Liver (tissue), 8 donors: ENCODE measurements at regions not wholly inside any gene's neighbourhood (a gene's known extent, or its start where the extent isn't known, plus 50 kb on each side); places are given as distances from the start of the nearest gene placed in this dataset.

ENCODE experiments used
- DNase-seq: peaks from one replicate; pipeline ENCODE4 v3.0.0-alpha.2; 2017; ENCODE audit warnings: low spot score
- H3K27ac ChIP-seq, 2 donors: one replicate each; pipeline ENCODE4 v1.7.0; 2013; ENCODE audit warnings: inconsistent platforms in 2 of 2, low read length in 2 of 2, control low read depth in 1 of 2, low read depth in 1 of 2, mild to moderate bottlenecking in 1 of 2
- H3K27me3 ChIP-seq, 4 donors: one replicate each; pipeline versions ENCODE4 v1.6.1 to v1.7.0; 2013; ENCODE audit warnings: low read length in 3 of 4, inconsistent platforms in 1 of 4, mild to moderate bottlenecking in 1 of 4, moderate library complexity in 1 of 4; ENCODE audit not compliant: control insufficient read depth in 4 of 4, insufficient read depth in 4 of 4
- H3K36me3 ChIP-seq, 4 donors: one replicate each; pipeline versions ENCODE4 v1.6.1 to v1.7.0; 2013; ENCODE audit warnings: low read length in 3 of 4, mild to moderate bottlenecking in 3 of 4, low read depth in 1 of 4, moderate library complexity in 1 of 4; ENCODE audit not compliant: control insufficient read depth in 4 of 4, insufficient read depth in 3 of 4
- H3K4me1 ChIP-seq, 4 donors: one replicate each; pipeline versions ENCODE4 v1.6.1 to v1.7.0; 2013; ENCODE audit warnings: low read length in 3 of 4, mild to moderate bottlenecking in 3 of 4, moderate library complexity in 1 of 4; ENCODE audit not compliant: control insufficient read depth in 4 of 4, insufficient read depth in 4 of 4
- H3K4me3 ChIP-seq, 3 donors: one replicate each; pipeline versions ENCODE4 v1.6.1 to v1.7.0; 2013; ENCODE audit warnings: low read length in 3 of 3, control low read depth in 1 of 3, low read depth in 1 of 3, mild to moderate bottlenecking in 1 of 3
- H3K9ac ChIP-seq, 2 donors: one replicate each; pipeline ENCODE4 v1.7.0; 2013; ENCODE audit warnings: low read length in 2 of 2, mild to moderate bottlenecking in 2 of 2, moderate library complexity in 2 of 2, control low read depth in 1 of 2, low read depth in 1 of 2
- H3K9me3 ChIP-seq, 4 donors: one replicate each; pipeline versions ENCODE4 v1.6.1 to v1.7.0; 2013; ENCODE audit warnings: low read length in 3 of 4; ENCODE audit not compliant: control insufficient read depth in 4 of 4
- CTCF ChIP-seq: fragments of 150-350 bp; IDR thresholded peaks from 2 replicates; pipeline ENCODE4 v1.5.1; 2017; ENCODE audit warnings: improper control_type of control experiment, low read depth, low read length; ENCODE audit not compliant: missing input control
- EGR1 ChIP-seq, 2 donors: IDR thresholded peaks; 2 replicates each; pipeline ENCODE4 v1.6.1; 2016 to 2018; ENCODE audit warnings: antibody characterized with exemption in 2 of 2, low read depth in 2 of 2
- FOXA1 ChIP-seq: IDR thresholded peaks from 2 replicates; pipeline ENCODE4 v1.6.1; 2016; ENCODE audit warnings: antibody characterized with exemption
- FOXA2 ChIP-seq: IDR thresholded peaks from 2 replicates; pipeline ENCODE4 v1.6.1; 2016; ENCODE audit warnings: antibody characterized with exemption
- HNF4A ChIP-seq, 2 donors: conservative IDR thresholded peaks; 2 replicates each; pipeline ENCODE4 v1.6.1; 2016; ENCODE audit warnings: antibody characterized with exemption in 2 of 2, mild to moderate bottlenecking in 2 of 2
- HNF4G ChIP-seq: IDR thresholded peaks from 2 replicates; pipeline ENCODE4 v1.6.1; 2016; ENCODE audit warnings: antibody characterized with exemption
- JUND ChIP-seq, 2 donors: IDR thresholded peaks; 2 replicates each; pipeline ENCODE4 v1.6.1; 2016; ENCODE audit warnings: antibody characterized with exemption in 2 of 2
- NR2F2 ChIP-seq: IDR thresholded peaks from 2 replicates; pipeline ENCODE4 v1.6.1; 2016; ENCODE audit warnings: antibody characterized with exemption
- RAD21 ChIP-seq, 2 donors: IDR thresholded peaks; 2 replicates each; pipeline ENCODE4 v1.6.1; 2016; ENCODE audit warnings: antibody characterized with exemption in 2 of 2, mild to moderate bottlenecking in 2 of 2
- TAF1 ChIP-seq: conservative IDR thresholded peaks from 2 replicates; pipeline ENCODE4 v1.6.1; 2016; ENCODE audit warnings: antibody characterized with exemption, mild to moderate bottlenecking
- YY1 ChIP-seq: IDR thresholded peaks from 2 replicates; pipeline ENCODE4 v1.6.1; 2016; ENCODE audit warnings: antibody characterized with exemption, mild to moderate bottlenecking
- WGBS: extraction: QIAGEN DNeasy Blood & Tissue Kit; methylation state at CpG from one replicate; pipeline ENCODE4 v1.1.7; 2013; 5-methylcytosine and 5-hydroxymethylcytosine counted together
- TF ChIP-seq, protein P1 (sequence below): IDR thresholded peaks from 2 replicates; pipeline ENCODE4 v1.6.1; 2016; ENCODE audit warnings: antibody characterized with exemption, mild to moderate bottlenecking
- TF ChIP-seq, protein P2 (sequence below): IDR thresholded peaks from 2 replicates; pipeline ENCODE4 v1.6.1; 2016; ENCODE audit warnings: antibody characterized with exemption
- TF ChIP-seq, protein P3 (sequence below): IDR thresholded peaks from 2 replicates; pipeline ENCODE4 v1.6.1; 2016; ENCODE audit warnings: antibody characterized with exemption
- TF ChIP-seq, protein P4 (sequence below): IDR thresholded peaks from 2 replicates; pipeline ENCODE4 v1.6.1; 2016; ENCODE audit warnings: antibody characterized with exemption
- donor health status: healthy.
- donor health status: healthy.
- donor health status: healthy.
- donor health status: healthy.
- donor health status: healthy.

DNA sequence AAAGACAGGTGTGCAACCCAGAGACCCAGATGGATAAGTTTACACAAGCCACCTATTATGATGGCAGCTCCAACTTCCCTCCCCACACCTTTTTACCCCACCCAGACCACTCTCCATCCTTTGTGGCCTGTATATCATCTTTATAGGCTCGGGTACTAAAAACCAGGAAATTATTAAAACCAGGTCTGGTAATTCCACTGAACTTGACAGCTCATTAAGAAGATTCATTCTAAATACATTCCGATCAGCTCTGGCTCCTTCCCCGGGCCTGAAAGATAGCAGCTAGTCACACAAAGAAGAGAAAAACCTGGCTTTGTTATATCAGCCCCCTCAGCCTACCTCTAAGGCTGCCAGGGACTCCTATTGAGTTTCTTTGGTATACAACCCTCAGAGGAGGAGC is 67.9 kb upstream of the API5 start:
- TF ChIP-seq JUND (IDR thresholded peaks at IDR 0.05) (no peak), YY1 (no peak), CTCF (no peak), TAF1 (no peak), FOXA2 (no peak), EGR1 (IDR thresholded peaks at IDR 0.05; ENCODE audit: low read depth in 2 of 2) (no peak)
- TF ChIP-seq, protein P1, sequence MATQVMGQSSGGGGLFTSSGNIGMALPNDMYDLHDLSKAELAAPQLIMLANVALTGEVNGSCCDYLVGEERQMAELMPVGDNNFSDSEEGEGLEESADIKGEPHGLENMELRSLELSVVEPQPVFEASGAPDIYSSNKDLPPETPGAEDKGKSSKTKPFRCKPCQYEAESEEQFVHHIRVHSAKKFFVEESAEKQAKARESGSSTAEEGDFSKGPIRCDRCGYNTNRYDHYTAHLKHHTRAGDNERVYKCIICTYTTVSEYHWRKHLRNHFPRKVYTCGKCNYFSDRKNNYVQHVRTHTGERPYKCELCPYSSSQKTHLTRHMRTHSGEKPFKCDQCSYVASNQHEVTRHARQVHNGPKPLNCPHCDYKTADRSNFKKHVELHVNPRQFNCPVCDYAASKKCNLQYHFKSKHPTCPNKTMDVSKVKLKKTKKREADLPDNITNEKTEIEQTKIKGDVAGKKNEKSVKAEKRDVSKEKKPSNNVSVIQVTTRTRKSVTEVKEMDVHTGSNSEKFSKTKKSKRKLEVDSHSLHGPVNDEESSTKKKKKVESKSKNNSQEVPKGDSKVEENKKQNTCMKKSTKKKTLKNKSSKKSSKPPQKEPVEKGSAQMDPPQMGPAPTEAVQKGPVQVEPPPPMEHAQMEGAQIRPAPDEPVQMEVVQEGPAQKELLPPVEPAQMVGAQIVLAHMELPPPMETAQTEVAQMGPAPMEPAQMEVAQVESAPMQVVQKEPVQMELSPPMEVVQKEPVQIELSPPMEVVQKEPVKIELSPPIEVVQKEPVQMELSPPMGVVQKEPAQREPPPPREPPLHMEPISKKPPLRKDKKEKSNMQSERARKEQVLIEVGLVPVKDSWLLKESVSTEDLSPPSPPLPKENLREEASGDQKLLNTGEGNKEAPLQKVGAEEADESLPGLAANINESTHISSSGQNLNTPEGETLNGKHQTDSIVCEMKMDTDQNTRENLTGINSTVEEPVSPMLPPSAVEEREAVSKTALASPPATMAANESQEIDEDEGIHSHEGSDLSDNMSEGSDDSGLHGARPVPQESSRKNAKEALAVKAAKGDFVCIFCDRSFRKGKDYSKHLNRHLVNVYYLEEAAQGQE = no peak
- TF ChIP-seq, protein P2, sequence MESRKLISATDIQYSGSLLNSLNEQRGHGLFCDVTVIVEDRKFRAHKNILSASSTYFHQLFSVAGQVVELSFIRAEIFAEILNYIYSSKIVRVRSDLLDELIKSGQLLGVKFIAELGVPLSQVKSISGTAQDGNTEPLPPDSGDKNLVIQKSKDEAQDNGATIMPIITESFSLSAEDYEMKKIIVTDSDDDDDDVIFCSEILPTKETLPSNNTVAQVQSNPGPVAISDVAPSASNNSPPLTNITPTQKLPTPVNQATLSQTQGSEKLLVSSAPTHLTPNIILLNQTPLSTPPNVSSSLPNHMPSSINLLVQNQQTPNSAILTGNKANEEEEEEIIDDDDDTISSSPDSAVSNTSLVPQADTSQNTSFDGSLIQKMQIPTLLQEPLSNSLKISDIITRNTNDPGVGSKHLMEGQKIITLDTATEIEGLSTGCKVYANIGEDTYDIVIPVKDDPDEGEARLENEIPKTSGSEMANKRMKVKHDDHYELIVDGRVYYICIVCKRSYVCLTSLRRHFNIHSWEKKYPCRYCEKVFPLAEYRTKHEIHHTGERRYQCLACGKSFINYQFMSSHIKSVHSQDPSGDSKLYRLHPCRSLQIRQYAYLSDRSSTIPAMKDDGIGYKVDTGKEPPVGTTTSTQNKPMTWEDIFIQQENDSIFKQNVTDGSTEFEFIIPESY = no peak
- Histone ChIP-seq H3K4me3 (no peak overlapping the region), H3K9me3 (no peaks in the 10 kb centered on the region), H3K4me1 (no peaks in the 10 kb centered on the region), H3K27ac (no peak overlapping the region), H3K27me3 (no peaks in the 10 kb centered on the region), H3K36me3 (no peaks in the 10 kb centered on the region), H3K9ac (no peak overlapping the region)
- no peak for DNase-seq
- WGBS = 27% methylated on average over 3 of the region's 3 CpGs

DNA sequence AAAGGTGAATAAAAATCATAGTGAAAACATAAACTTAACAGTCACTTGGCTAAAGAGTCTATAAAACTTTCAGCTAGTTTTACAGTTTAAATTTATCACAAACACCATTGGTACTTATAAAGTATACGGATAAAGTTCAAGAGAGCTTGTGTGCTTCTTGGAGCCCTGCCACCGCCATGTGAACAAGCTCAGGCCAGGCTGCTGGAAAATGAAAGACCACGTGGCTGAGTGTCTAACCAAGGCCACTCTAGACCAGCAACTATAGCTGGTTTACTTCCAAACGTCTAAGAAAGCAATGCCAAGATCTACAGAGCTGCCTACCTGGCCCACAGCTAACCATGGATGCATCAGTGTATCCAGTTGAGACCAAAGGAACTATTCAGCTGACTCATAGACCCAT is 66.3 kb upstream of the API5 start:
- Histone ChIP-seq H3K4me3 (no peak overlapping the region), H3K9ac (no peak overlapping the region), H3K36me3 (no peaks in the 10 kb centered on the region), H3K4me1 (no peaks in the 10 kb centered on the region), H3K27ac (no peak overlapping the region), H3K9me3 (no peaks in the 10 kb centered on the region), H3K27me3 (peaks cover 0 to 5% (median 0%) of the 10 kb centered on the region in 4 donors)
- DNase-seq = no peak
- no peak for TF ChIP-seq RAD21 (IDR thresholded peaks at IDR 0.05)
- no peak for TF ChIP-seq CTCF
- no peak for TF ChIP-seq HNF4G
- TF ChIP-seq, protein P3, sequence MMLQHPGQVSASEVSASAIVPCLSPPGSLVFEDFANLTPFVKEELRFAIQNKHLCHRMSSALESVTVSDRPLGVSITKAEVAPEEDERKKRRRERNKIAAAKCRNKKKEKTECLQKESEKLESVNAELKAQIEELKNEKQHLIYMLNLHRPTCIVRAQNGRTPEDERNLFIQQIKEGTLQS = no peak
- no peak for TF ChIP-seq NR2F2
- TF ChIP-seq, protein P2 = no peak
- no peak for TF ChIP-seq FOXA1
- no peak for TF ChIP-seq HNF4A (conservative IDR thresholded peaks at IDR 0.05)
- no peak for TF ChIP-seq TAF1
- no peak for TF ChIP-seq YY1
- TF ChIP-seq, protein P4, sequence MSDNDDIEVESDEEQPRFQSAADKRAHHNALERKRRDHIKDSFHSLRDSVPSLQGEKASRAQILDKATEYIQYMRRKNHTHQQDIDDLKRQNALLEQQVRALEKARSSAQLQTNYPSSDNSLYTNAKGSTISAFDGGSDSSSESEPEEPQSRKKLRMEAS = no peak
- 43% methylated on average over 4 of the region's 4 CpGs for WGBS
